HG02943 (cell line): ENCODE measurements at regions not wholly inside any gene's neighbourhood (a gene's known extent, or its start where the extent isn't known, plus 50 kb on each side); places are given as distances from the start of the nearest gene placed in this dataset.

Source experiments
- ATAC-seq: cut with Tn5 transposase; IDR thresholded peaks from one replicate; pipeline ENCODE4 v1.9.1; 2021; ENCODE audit warnings: mild to moderate bottlenecking, low read depth, moderate library complexity; ENCODE audit not compliant: unreplicated experiment

GRCh38 chr1:81144240-81144825, 656.4 kb upstream of the ADGRL2 start:
- ATAC-seq: no peak

- ATAC-seq: no peak
Observed at GRCh38 chr1:81142099-81142826, 658.5 kb upstream of the ADGRL2 start.

- no peak for ATAC-seq
Observed at GRCh38 chr1:81135524-81135923, 665.2 kb upstream of the ADGRL2 start.

- no peak for ATAC-seq
Observed at GRCh38 chr1:81129776-81130175, 671.0 kb upstream of the ADGRL2 start.

- no peak for ATAC-seq
Observed at GRCh38 chr1:81129366-81129765, 671.4 kb upstream of the ADGRL2 start.

- no peak for ATAC-seq
Observed at GRCh38 chr1:81128079-81128478, 672.7 kb upstream of the ADGRL2 start.

- no peak for ATAC-seq
Observed at GRCh38 chr1:81126989-81127581, 673.6 kb upstream of the ADGRL2 start.

GRCh38 chr1:81125672-81126071, 675.1 kb upstream of the ADGRL2 start:
- ATAC-seq: no peak

GRCh38 chr1:81121306-81121705, 679.4 kb upstream of the ADGRL2 start:
- ATAC-seq: no peak

GRCh38 chr1:81119319-81119718, 681.4 kb upstream of the ADGRL2 start:
- ATAC-seq: no peak

- no peak for ATAC-seq
Observed at GRCh38 chr1:81118550-81118949, 682.2 kb upstream of the ADGRL2 start.

GRCh38 chr1:81115422-81115821, 685.3 kb upstream of the ADGRL2 start:
- no peak for ATAC-seq

GRCh38 chr1:81114191-81114590, 686.5 kb upstream of the ADGRL2 start:
- ATAC-seq: no peak

- no peak for ATAC-seq
Observed at GRCh38 chr1:81113688-81114087, 687.0 kb upstream of the ADGRL2 start.

GRCh38 chr1:81111818-81112217, 688.9 kb upstream of the ADGRL2 start:
- no peak for ATAC-seq

- ATAC-seq: no peak
Observed at GRCh38 chr1:81109038-81109437, 691.7 kb upstream of the ADGRL2 start.

GRCh38 chr1:81097860-81098259, 702.9 kb upstream of the ADGRL2 start:
- no peak for ATAC-seq

GRCh38 chr1:81073580-81073979, 727.2 kb upstream of the ADGRL2 start:
- ATAC-seq: no peak

GRCh38 chr1:81071969-81072753, 728.6 kb upstream of the ADGRL2 start:
- no peak for ATAC-seq

GRCh38 chr1:81071072-81071858, 729.5 kb upstream of the ADGRL2 start:
- ATAC-seq: no peak
